ENCODE measurements at regions not wholly inside any gene's neighbourhood (a gene's known extent, or its start where the extent isn't known, plus 50 kb on each side); places are given as distances from the start of the nearest gene placed in this dataset.

DNA sequence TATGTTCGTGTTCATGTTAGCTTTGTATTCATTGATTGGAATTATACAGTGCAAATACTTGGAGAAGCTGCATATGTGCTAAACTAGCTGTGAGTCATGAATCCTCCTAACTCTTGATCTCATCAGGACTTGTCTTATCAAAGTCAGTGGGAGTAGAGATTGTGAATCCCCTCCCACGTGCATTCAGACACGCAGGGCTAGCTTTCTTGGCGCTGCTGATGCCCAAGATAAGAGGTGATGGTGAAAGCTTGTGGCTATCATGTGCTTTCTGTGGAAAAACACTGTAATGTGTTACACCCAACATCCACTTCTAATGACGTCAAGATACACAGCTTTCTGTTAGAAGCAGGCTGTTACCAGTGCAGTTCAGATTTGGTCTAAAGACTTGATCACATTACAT is 348.7 kb upstream of the HAND2 start:
- no peak for TF ChIP-seq POLR2AphosphoS5 (IDR thresholded peaks at IDR 0.05; ENCODE audit: low read depth, low read length)
- no peak for TF ChIP-seq REST (IDR thresholded peaks at IDR 0.05; ENCODE audit: insufficient read depth in 1 of 2, low read depth in 2 of 2, low read length in 2 of 2)
- no peak for TF ChIP-seq TAF1 (IDR thresholded peaks at IDR 0.05; ENCODE audit: borderline replicate concordance, insufficient read depth, low read length)
- TF ChIP-seq SIN3A (IDR thresholded peaks at IDR 0.05; ENCODE audit: borderline replicate concordance, insufficient read depth, low read length): no peak
- TF ChIP-seq FOXP2 (optimal IDR thresholded peaks at IDR 0.05; ENCODE audit: borderline replicate concordance, extremely low read depth, extremely low read length, insufficient read depth): no peak

GRCh38 chr4:173871643-173872042 is 341.6 kb upstream of the HAND2 start:
- no peak for TF ChIP-seq REST (IDR thresholded peaks at IDR 0.05; ENCODE audit: insufficient read depth in 1 of 2, low read depth in 2 of 2, low read length in 2 of 2)
- TF ChIP-seq FOXP2 (optimal IDR thresholded peaks at IDR 0.05; ENCODE audit: borderline replicate concordance, extremely low read depth, extremely low read length, insufficient read depth): no peak
- no peak for TF ChIP-seq POLR2AphosphoS5 (IDR thresholded peaks at IDR 0.05; ENCODE audit: low read depth, low read length)
- no peak for TF ChIP-seq TAF1 (IDR thresholded peaks at IDR 0.05; ENCODE audit: borderline replicate concordance, insufficient read depth, low read length)
- no peak for TF ChIP-seq SIN3A (IDR thresholded peaks at IDR 0.05; ENCODE audit: borderline replicate concordance, insufficient read depth, low read length)

DNA sequence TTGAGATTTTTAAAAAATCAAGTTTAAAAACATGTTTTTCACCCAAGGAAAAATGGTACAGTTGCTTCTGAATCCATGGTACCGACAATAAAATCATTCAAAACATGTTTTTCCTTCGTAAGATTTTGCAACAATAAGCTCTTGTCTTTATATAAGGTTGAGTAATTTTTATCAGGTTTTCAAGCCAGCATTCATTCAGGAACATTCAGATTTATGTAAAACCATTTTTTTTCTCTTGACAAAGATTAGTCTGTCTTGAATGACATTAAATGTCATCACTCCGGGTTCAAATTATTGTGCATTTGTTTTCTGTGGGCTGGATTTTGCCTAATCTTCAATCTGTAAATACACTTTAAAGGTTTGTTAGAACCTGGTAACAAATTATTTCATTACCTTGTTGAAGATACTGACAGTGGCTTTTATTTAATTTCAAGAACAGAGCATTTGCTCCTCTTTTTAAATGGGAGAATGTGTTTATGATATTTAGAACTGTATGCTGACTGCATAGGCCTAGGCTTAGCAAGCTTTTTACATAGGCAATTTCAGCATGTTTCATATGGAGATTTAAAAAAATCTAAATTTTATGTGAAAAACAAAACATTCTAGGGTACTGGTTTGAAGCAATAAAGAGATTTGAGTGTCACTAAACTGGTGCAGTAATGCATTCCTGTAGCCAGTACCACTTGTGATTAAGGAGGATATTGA is 336.4 kb upstream of the HAND2 start:
- TF ChIP-seq REST (IDR thresholded peaks at IDR 0.05; ENCODE audit: insufficient read depth in 1 of 2, low read depth in 2 of 2, low read length in 2 of 2): no peak
- TF ChIP-seq POLR2AphosphoS5 (IDR thresholded peaks at IDR 0.05; ENCODE audit: low read depth, low read length): no peak
- no peak for TF ChIP-seq SIN3A (IDR thresholded peaks at IDR 0.05; ENCODE audit: borderline replicate concordance, insufficient read depth, low read length)
- TF ChIP-seq TAF1 (IDR thresholded peaks at IDR 0.05; ENCODE audit: borderline replicate concordance, insufficient read depth, low read length): no peak
- TF ChIP-seq FOXP2 (optimal IDR thresholded peaks at IDR 0.05; ENCODE audit: borderline replicate concordance, extremely low read depth, extremely low read length, insufficient read depth): no peak

DNA sequence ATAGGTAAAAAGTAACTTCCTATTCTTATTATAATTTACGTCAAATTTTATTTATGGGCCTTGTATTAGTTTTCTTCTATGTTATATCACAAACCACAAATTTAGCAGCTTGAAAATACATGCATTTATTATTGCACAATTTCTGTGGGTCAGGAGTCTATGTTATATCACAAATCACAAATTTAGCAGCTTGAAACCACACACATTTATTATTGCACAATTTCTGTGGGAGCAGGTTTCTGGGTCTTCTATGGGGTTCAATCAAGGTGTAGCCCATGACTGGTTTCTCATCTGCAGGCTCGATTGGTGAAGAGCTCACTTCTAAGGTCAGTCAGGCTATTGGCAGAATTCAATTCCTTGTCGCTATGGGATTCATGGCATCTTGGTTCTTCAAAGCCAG is 332.7 kb upstream of the HAND2 start:
- TF ChIP-seq FOXP2 (optimal IDR thresholded peaks at IDR 0.05; ENCODE audit: borderline replicate concordance, extremely low read depth, extremely low read length, insufficient read depth) (no peak), SIN3A (IDR thresholded peaks at IDR 0.05; ENCODE audit: borderline replicate concordance, insufficient read depth, low read length) (no peak), REST (IDR thresholded peaks at IDR 0.05; ENCODE audit: insufficient read depth in 1 of 2, low read depth in 2 of 2, low read length in 2 of 2) (no peak), TAF1 (IDR thresholded peaks at IDR 0.05; ENCODE audit: borderline replicate concordance, insufficient read depth, low read length) (no peak), POLR2AphosphoS5 (IDR thresholded peaks at IDR 0.05; ENCODE audit: low read depth, low read length) (no peak)

Data from PFSK-1 (cell line).